ENCODE measurements at regions not wholly inside any gene's neighbourhood (a gene's known extent, or its start where the extent isn't known, plus 50 kb on each side); places are given as distances from the start of the nearest gene placed in this dataset.
"Not testable (repeated sequence)": the region's sequence is repeated elsewhere in the genome, so short reads cannot be mapped to it uniquely, and the experiment has no call there.

DNA sequence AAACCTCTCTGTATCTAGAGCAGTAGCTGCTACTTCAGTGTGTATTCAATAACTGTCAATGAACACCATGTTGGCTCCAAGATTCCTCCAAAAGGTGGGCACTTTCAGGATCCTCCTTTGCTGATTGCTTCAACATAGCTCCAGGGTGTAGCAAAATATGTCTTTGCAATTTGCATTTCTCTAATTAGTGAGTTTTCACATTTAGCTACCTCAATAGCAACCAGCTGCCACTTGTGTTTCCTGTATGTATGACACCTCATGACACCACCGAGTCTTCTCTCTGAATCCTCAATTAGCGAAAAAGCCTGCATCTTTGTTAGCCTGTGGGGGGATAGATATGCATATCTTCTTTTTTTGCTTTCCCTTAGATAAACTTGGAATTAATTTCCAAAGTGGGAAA lies 898.3 kb upstream of the FAT3 start:
- DNase-seq (ENCODE audit: low spot score) = no peak

DNA sequence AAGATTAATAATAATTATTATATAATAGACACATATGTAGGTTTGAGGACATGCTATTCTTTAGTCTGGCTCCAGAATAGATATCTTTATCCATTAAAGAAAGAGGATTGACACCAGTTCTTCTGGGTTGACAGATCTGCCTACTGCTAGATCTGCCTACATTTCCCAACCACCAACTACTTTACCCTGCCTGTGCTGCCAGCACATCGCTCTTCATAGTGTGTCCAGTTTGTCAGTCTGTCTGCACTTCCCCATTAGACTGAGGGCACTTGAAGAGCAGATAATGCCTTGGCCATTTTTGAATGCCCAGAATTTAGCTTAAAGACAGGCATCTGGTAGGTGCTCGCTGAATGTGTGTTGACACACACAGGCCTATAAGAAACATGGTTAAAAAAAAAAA lies 910.1 kb upstream of the FAT3 start:
- DNase-seq (ENCODE audit: low spot score) = no peak

DNA sequence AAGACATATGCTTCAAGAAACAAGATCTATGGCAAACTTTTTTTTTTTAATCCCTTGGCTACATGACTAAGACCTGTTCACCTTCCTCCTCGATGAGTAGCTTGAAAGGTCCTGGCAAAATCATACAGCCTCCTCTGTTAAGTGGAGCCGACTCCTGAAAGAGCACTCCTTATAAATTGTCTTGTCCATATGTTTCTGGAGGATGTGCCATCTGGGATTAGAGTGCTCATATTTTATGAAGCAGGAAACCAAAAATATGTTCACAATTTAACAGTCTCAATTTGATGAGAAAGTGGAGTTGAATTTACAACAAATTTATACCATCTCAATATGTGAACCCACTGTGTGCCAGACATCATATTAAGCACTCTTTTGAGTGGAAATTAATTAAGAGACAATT lies 912.1 kb upstream of the FAT3 start:
- DNase-seq (ENCODE audit: low spot score) = no peak

DNA sequence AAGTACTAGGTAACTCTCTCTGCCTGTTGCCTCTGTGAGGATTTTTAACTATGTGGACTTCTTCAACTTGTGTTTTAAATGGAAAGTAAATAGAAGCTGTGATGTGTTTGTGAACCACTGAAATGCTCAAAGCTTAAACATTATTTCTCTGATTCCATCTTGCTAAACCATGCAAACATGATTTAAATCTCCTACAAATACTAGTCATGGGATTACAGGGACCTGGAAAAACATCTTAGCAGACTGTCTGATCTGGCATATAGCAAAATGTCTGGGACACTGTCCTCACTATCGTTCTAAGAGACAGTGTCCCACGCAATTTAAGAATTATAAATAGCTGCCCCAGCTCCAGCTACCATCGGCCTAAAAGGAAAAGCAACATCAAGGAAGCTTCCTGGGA lies 914.5 kb upstream of the FAT3 start:
- DNase-seq (ENCODE audit: low spot score) = no peak

DNA sequence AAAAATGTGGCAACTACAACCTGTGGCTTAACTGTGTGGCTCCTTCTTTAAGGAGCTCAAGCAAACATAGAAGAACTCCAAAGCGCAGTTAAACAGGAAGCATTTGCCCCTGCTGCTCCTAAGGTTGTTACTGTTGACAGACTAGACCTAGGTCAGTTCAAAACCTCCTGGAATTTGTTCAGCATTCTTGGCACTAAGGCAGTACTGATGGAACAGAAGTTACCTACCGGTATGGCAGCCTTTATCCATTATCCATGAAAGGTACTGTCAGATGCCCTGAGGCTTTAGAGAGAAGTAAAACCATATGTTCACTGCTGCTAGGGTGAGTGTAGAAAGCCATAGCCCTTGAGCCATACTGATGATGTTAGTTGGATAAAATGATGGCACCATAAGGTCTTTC lies 916.5 kb upstream of the FAT3 start:
- no peak for DNase-seq (ENCODE audit: low spot score)

DNA sequence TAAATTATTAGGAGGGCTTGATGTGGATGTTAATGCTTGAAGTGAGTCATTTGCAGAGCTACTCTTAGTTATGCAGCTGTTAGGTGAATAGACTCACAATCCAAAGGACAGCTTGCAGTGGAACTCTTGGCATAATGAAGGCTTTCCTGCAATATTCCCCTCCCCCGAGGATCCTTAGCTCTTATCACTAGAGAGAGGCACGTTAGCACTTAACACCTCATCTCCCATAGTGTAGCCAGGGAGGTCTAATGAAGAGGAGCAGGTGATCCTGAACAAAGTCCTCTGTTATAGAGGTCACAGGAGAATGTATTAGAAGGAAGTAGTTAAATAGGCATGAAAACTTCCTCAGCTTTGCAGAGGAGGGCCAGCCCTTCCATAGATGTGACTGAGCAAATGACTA lies 919.2 kb upstream of the FAT3 start:
- no peak for DNase-seq (ENCODE audit: low spot score)

DNA sequence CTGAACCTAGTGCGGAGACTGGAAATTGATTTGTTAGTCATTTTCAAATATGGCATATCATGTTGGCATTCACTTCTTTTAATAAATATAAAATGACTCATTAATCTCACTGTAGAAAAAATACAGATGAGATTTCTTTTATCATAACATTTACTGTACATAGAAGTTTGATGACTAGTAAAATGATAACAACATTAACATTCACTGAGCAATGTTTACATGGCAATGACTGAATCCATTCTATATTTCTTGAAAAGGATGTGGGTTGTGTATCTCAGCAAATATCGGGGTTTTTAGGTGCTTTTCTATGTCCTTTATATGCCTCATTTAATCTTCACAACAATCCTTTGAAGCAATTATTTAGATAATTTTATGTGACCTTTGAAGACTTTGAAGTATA lies 920.9 kb upstream of the FAT3 start:
- no peak for DNase-seq (ENCODE audit: low spot score)

DNA sequence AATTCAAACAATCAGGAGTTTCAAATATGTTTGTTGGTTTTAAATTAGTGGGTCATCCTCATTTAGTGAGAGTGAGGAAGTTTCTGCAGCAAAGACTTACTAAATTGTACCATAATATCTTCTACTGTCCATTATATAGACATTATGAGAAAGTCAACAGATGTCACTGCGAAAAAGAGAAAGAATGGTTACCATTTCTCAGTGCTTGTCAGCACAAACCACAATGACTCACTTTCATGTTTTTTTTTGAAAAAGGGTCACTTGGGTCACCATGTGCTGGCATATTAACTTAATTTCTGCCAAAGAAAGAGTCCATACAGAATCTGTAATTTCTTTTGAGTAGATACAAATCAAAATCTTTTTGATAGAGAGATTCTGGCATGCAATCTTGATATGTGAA lies 924.6 kb upstream of the FAT3 start:
- no peak for DNase-seq (ENCODE audit: low spot score)

DNA sequence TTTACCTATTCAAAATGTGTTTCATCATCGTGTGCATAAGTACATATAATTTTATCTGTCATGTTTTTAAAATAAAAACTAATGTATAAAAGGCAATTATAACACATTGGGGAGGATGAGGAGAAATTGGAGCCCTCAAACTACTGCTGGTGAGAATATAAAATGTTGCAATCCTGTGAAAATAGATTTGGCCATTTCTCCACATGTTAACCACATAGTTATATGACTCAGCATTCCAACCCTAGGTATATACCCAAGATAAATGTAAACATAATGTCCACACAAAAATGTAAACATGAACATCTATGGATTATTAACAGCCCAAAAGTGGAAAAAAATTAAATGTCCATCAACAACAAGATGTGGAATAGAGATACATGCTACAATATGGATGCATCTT lies 928.0 kb upstream of the FAT3 start:
- DNase-seq (ENCODE audit: low spot score) = no peak

DNA sequence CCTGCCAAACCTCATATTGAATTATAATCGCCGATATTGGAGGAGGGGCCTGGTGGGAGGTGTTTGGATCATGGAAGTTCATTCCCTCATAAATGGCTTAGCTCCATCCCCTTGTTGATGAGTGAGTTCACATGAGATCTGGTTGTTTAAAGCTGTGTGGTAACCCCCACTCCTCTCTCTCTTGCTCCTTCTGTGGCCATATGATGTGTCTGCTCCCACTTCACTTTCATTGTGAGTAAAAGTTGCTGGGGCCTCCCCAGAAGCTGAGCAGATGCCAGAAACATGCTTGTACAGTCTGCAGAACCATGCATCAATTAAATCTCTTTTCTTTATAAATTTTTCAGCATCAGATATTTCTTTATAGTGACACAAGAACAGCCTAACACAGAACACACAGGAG lies 929.0 kb upstream of the FAT3 start:
- DNase-seq (ENCODE audit: low spot score) = no peak

DNA sequence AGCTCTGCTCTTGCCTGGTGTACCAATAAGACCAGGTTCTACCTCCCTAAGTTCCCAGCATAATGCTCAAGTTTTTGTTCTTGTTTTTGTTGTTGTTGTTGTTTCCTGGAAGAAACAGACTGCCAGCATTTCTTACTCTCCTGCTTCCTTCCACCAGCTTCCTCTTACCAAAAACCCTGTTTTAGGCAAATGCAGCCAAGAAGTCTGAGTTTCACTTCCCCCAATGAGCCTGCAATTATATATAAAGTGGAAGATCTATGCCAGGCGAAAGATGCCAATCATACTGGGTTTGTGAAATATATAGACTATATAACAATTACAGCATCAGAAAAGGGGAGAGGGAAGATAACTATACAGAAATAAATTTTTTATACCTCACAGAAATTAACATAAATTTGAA lies 931.5 kb upstream of the FAT3 start:
- DNase-seq (ENCODE audit: low spot score) = no peak

DNA sequence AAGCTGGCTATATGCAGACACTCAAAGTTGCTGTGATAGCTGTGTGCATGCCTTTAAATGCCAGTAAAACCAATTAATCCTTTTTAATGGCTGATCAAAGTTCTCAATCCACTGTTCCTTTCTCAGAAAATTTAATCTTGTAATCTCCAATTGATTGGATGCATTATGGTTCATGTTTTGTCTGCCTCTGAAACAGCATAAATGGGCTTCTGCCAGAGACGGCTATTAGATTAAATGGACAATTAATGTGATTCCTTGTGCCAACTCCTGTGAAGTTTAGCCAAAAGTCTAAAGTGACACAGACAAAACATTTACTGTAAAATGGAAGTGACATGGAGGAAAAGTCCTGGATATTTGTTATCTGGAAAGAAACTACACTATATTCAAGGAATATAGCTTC lies 952.5 kb upstream of the FAT3 start:
- no peak for DNase-seq (ENCODE audit: low spot score)

DNA sequence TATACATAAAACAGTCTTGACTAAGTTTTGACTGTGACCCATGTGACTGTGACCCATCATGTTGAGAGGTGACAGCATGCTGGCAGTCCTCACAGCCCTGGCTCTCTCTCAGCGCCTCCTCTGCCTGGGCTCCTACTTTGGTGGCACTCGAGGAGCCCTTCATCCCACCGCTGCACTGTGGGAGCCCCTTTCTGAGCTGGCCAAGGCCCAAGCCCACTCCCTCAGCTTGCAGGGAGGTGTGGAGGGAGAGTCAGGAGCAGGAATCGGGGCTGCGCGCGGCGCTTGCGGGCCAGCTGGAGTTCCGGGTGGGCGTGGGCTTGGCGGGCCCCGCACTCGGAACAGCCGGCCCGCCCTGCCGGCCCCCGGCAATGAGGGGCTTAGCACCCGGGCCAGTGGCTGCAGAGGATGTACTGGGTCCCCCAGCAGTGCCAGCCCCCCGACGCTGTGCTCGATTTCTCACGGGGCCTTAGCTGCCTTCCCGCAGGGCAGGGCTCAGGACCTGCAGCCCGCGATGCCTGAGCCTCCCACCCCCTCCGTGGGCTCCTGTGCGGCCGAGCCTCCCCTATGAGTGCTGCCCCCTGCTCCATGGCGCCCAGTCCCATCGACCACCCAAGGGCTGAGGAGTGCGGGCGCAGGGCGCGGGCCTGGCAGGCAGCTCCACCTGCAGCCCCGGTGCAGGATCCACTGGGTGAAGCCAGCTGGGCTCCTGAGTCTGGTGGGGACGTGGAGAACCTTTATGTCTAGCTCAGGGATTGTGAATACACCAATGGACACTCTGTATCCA lies 955.9 kb upstream of the FAT3 start:
- DNase-seq (ENCODE audit: low spot score) = not testable (repeated sequence)

DNA sequence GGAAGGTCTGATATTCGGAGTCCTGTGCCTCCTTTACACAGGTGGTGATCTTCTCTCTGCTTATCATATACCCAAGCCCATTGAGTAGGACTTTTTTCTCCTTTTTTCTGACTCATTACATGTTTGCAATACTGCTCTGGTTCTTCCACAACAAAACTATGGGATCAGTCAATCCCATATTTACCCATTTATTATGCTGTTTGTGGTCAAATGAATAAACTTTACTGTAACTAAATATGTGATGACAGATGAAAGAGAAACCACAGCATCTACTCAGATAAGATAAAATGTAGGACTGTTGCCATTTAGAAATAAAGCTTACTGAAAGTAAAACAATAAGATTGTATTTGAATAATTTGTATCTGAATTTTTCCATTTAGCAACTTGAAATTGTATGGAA lies 958.7 kb upstream of the FAT3 start:
- no peak for DNase-seq (ENCODE audit: low spot score)

DNA sequence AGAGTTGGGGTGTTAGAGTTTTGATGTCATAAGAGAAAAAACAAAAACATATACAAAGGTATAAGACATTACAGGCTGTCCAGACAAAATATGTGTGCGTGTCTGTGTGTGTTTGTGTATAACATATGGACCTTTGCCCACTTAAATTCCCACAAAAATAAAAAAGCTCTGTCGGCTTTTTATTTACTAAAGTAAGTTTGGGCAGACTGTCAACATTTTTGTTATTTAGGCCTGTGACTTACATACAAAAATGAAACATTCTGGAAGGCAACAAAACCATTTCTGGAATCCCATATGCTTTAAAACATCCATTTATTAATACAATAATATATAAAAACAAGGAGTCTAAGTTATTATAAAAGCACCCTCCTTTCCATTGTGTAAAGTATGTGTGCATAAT lies 960.1 kb upstream of the FAT3 start:
- no peak for DNase-seq (ENCODE audit: low spot score)

DNA sequence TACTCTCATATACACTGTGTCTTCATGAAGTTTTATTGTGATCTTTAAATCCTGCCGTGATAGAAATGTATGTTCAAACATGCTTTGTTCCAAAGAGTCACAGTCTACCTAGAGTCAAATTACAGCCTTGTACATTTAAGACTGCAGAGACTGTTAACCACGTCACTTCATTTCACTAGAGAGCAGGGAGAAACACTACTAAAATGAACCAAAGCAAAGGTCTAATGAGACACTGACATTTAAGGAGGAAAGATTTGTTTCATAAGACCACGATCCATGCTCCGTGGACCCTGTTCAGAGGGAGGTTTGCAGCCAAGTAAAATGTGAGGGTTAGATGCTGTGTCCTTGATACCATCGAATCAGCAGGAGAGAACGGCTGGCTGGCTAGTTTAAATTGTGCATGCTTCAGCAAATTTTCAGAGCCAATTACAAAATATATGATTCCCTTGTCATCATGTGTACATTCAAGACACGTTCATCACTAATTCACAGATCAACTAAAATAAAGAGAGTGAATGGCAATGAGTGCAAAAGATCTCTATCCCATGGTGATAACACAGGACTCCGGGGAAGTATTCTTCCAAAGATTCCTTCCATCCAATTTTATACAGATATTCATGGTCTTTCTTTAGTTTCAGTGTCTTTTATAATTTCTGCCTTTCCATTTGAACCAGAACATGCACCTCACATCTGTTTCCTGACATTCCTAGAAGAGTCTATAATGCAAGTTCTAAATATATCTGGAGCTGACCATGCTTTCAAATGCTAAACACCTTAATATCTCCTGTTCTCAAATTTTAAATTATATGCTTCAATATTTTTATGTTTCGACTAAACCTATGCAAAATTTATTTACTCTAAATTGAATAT lies 960.9 kb upstream of the FAT3 start:
- DNase-seq (ENCODE audit: low spot score) = no peak

DNA sequence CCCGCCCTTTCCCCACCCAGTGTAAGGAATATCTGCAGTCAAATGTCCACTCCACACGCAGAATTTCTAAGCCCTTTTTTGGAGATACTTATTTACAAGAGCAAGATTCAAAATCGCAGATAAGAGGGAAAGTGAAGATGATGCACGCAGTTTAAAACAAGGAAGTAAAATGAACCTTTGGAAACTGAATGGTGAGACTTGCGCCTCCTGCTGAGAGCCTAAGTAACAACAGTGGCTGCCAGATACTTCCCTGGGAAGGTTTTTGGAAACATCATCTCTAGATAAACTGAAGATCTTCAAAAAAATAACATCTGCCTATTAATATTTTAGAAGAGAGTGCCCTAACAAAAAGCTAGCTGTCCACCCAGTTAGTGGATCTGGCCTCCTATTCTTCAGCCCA lies 963.1 kb upstream of the FAT3 start:
- no peak for DNase-seq (ENCODE audit: low spot score)

DNA sequence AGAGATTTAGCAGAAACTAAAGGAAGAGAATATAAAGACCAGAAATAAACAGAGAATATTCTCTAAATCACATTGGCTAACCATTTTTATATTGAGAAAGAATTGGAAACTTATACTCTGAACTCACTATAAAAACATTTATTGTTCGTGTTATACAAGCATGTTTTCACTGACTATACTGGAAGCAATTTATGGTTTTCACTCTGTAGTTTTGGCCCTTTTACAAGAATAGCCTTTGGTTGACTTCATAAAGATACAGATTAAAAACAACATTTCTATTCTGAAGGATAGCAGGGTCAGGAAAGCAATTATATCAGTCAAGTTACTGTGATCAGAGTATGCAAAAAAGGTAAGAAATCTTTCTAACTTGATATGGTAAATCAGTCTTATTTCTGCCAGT lies 965.7 kb upstream of the FAT3 start:
- DNase-seq (ENCODE audit: low spot score) = no peak

DNA sequence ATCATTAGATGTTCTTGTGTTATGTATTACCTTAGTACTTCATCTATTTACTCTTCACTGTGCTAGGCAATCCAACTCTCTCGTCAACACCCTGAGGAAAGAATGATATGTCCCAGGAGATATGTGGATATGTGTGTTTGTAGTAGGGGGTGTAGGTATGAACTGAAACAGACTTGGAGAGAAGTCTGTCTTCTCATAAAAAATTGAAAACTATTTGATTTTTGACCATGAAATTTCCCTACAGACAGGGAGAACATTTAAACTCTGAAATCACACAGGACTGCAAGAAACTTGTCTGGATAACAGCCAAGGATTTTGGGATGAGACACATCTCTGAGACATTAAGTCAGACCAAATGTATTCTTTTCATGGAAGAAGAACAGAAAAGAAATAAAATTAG lies 967.0 kb upstream of the FAT3 start:
- no peak for DNase-seq (ENCODE audit: low spot score)

DNA sequence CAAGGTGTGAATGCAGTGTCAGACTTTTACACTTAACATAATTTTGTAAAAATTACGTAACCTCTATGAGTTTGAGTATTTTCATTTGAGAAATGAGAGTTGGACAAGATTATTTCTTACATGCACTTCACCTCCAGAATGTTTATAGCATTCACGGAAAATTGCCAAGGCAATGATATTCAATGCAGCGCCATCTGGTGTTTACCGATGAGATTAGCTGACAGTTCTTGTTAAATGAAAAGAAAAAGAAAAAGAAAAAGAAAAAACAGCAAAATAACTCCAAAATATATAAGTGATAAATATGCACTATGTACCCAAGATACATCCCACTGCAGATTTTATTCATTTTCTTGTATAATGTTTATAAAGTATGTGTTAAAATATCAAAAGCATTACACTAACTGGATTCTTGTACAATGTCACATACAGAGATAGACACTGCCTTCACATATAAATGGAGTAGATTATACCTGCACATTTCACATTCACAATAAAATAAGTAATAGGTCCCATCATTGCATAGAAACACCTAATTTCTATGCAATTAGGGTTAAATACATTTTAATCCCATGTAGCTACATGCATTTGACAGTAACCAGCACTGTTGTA lies 976.3 kb upstream of the FAT3 start:
- DNase-seq (ENCODE audit: low spot score) = no peak

DNA sequence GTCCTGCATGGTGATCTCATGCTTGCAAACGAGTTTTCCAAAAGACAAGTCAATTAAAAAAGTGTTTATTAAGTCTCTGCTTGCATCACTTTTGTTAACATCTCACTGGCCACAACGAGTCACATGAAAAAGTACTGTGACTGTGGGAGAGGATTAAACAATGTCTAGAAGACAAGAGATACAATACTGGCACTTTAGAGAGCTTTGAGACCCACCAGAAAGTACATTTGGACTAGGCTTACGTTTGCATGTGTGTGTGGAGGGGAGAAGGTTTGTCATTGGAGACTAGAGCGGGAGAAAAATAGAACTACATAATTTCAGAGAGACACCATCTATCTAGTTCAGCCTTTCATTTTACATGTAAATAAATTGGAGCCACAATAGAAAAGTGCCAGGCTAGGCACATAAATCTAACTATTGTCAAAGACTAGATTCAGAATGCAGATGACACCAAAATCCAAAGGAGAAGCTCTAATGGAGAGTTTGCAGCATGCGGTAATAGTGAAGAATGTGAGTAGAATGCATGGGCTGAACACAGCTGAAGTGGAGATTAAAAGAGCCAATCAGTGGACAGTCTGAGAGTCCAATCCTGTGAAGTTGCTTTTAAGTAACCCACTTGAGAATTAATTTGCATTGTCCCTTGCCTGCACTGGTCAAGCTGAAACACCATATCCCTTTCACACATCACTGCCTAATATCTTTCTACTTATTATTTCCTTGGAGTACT lies 977.4 kb upstream of the FAT3 start:
- DNase-seq (ENCODE audit: low spot score) = no peak

DNA sequence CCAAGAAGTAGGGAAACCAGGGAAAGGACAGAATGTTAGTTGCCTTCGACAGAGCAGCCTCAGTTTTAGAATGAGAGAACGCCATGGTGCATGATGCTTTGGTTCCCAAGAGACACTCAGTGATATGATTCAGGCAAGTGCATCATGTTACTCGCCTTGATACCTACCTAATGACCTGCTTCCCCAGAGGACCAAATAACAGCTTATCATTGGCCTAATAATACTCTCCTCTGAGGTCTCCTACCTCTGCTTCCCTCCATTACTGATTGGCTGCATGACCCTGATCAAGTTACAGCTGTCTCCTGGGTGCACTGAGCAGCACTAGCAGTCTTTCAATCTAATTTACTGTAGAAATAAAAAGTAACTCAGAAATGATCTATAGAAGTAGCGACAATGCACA lies 979.7 kb upstream of the FAT3 start:
- DNase-seq (ENCODE audit: low spot score) = no peak

DNA sequence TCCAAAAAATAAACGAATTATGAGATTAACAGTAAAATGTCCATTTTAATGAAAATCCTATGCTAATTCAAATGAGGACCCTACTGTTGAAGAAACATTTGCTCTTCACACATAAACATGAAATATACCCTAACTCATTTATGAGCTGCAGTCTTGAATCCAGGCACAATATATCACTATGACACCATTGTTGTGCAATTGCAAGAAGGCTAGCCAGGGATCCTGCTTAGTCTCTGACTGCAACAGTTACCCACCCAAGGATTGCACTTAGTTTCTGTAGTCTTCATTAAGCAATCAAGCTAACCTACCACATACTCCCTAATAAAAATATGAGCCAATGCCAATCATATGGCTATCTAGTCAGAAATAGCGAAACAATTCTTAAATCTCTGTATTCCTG lies 981.0 kb upstream of the FAT3 start:
- DNase-seq (ENCODE audit: low spot score) = no peak
